Endothelial cell of umbilical vein (primary cell): ENCODE measurements at regions not wholly inside any gene's neighbourhood (a gene's known extent, or its start where the extent isn't known, plus 50 kb on each side); places are given as distances from the start of the nearest gene placed in this dataset.

Experiments
- BruUV-seq: library from RNA; stranded (reverse); fragments of 400-500 nt; replicated peaks from 2 replicates; lab custom pipeline; 2021; lab: Mats Ljungman, UMichigan
- CTCF ChIA-PET: fragments of 300-600, 350-600 bp; sonication (Branson Sonifier 250); formaldehyde crosslinking; loops from one replicate; lab custom pipeline; 2021; ENCODE audit warnings: antibody characterized with exemption, inconsistent platforms; lab: Charles Lee
- POLR2A ChIA-PET: fragments of 300-600, 350-600 bp; sonication (Branson Sonifier 250); formaldehyde crosslinking; loops from one replicate; lab custom pipeline; 2021; ENCODE audit warnings: antibody characterized with exemption, inconsistent platforms; lab: Charles Lee
- DNase-seq: peaks from one replicate; pipeline ENCODE4 v3.0.0-alpha.2; 2011; ENCODE audit warnings: low read depth, low spot score
- FAIRE-seq: peaks from 2 replicates; lab custom pipeline; 2011; peaks lifted over from hg19 to GRCh38; lab: Jason Lieb, UNC
- H2AFZ ChIP-seq: 2 replicates; pipeline ENCODE4 v1.6.0; 2012; ENCODE audit warnings: low read depth, low read length, control low read depth, inconsistent platforms
- H3K27ac ChIP-seq: 2 replicates; pipeline ENCODE4 v1.5.1; 2011; ENCODE audit warnings: low read depth, mild to moderate bottlenecking, control low read depth, low read length, moderate library complexity; ENCODE audit not compliant: insufficient read depth
- H3K27me3 ChIP-seq, 2 experiments: 2 replicates each; pipeline versions ENCODE4 v1.6.0 to v1.6.1; 2011; ENCODE audit warnings: low read length in 2 of 2, mixed read lengths in 1 of 2; ENCODE audit not compliant: control insufficient read depth in 2 of 2, insufficient read depth in 2 of 2
- H3K36me3 ChIP-seq, 2 experiments: 2 replicates in 1 of 2; 3 replicates in 1 of 2; pipeline ENCODE4 v1.5.1; 2011; ENCODE audit warnings: low read length in 2 of 2, mild to moderate bottlenecking in 1 of 2, moderate library complexity in 1 of 2; ENCODE audit not compliant: control insufficient read depth in 2 of 2, insufficient read depth in 2 of 2; ENCODE audit errors: extremely low read depth in 1 of 2
- H3K4me1 ChIP-seq: 3 replicates; pipeline ENCODE4 v1.5.1; 2011; ENCODE audit warnings: mild to moderate bottlenecking, low read length; ENCODE audit not compliant: control insufficient read depth, insufficient read depth; ENCODE audit errors: extremely low read depth
- H3K4me2 ChIP-seq: 2 replicates; pipeline ENCODE4 v1.6.1; 2011; ENCODE audit warnings: low read length, control low read depth, mixed read lengths; ENCODE audit not compliant: insufficient read depth
- H3K4me3 ChIP-seq, 3 experiments: fragments of 200-600 bp in 1 of 3; sonication (generic), shearing (Covaris generic) in 1 of 3; replicated peaks in 1 of 3; 2 replicates each; pipeline ENCODE4 v1.5.1; 2011 to 2016; ENCODE audit warnings: control low read depth in 3 of 3, low read length in 3 of 3, mild to moderate bottlenecking in 2 of 3, inconsistent platforms in 1 of 3, low read depth in 1 of 3, moderate library complexity in 1 of 3; ENCODE audit not compliant: insufficient read depth in 1 of 3
- H3K79me2 ChIP-seq: 2 replicates; pipeline ENCODE4 v1.6.0; 2012; ENCODE audit warnings: low read length, inconsistent platforms; ENCODE audit not compliant: control insufficient read depth, insufficient read depth
- H3K9ac ChIP-seq: replicated peaks from 2 replicates; pipeline ENCODE3; 2011; ENCODE audit warnings: low read length, control low read depth; ENCODE audit not compliant: insufficient read depth; ENCODE audit errors: extremely low read depth
- H3K9me1 ChIP-seq: replicated peaks from 3 replicates; pipeline ENCODE4 v1.6.0; 2011; ENCODE audit warnings: mild to moderate bottlenecking, low read length; ENCODE audit not compliant: control insufficient read depth, insufficient read depth; ENCODE audit errors: extremely low read depth
- H3K9me3 ChIP-seq: replicated peaks from 2 replicates; pipeline ENCODE4 v1.5.1; 2012; ENCODE audit warnings: low read length, inconsistent platforms; ENCODE audit not compliant: control insufficient read depth, insufficient read depth
- H4K20me1 ChIP-seq: replicated peaks from 2 replicates; pipeline ENCODE3; 2011; ENCODE audit warnings: mild to moderate bottlenecking, low read length; ENCODE audit not compliant: control insufficient read depth, insufficient read depth; ENCODE audit errors: extremely low read depth
- EZH2 ChIP-seq: IDR thresholded peaks from 2 replicates; pipeline ENCODE4 v1.6.1; 2012; ENCODE audit warnings: borderline replicate concordance, low read depth, mild to moderate bottlenecking, moderate library complexity, low read length, inconsistent platforms; ENCODE audit not compliant: severe bottlenecking
- GATA2 ChIP-seq: IDR thresholded peaks from 2 replicates; pipeline ENCODE4 v1.7.0; 2011; ENCODE audit warnings: low read depth, mild to moderate bottlenecking, moderate library complexity, mixed read lengths, low read length; ENCODE audit not compliant: insufficient read length, insufficient read depth
- JUN ChIP-seq: IDR thresholded peaks from 2 replicates; pipeline ENCODE4 v1.6.1; 2011; ENCODE audit warnings: borderline replicate concordance, low read depth; ENCODE audit not compliant: insufficient read length, insufficient read depth
- MYC ChIP-seq: IDR thresholded peaks from one replicate; pipeline ENCODE4 v1.6.1; 2011; ENCODE audit warnings: mild to moderate bottlenecking, low read depth, low read length
- POLR2A ChIP-seq: IDR thresholded peaks from 2 replicates; pipeline ENCODE4 v1.6.1; 2012; ENCODE audit warnings: low read depth, mild to moderate bottlenecking, control low read depth, low read length
- POLR2AphosphoS5 ChIP-seq: IDR thresholded peaks from 2 replicates; pipeline ENCODE4 v1.6.1; 2012; ENCODE audit warnings: low read depth, mild to moderate bottlenecking, control low read depth, low read length, moderate library complexity; ENCODE audit not compliant: insufficient read depth
- dilution Hi-C: fragments of 300-500 bp; cut with MboI; formaldehyde crosslinking; loops from one replicate; pipeline ENCODE4 v1.15.0; 2019; ENCODE audit warnings: low sequenced_read_pairs; ENCODE audit not compliant: extremely low pct_ligation_motif_present
- intact Hi-C: fragments of 100-400 bp; cut with micrococcal nuclease; formaldehyde crosslinking; loops from one replicate; pipeline ENCODE4 v1.10.0; 2022
- TF ChIP-seq, protein P1 (sequence below): IDR thresholded peaks from 2 replicates; pipeline ENCODE4 v1.6.1; 2011; ENCODE audit not compliant: insufficient read depth, insufficient read length
- TF ChIP-seq, protein P2 (sequence below), 2 donors: IDR thresholded peaks; 1 replicate in 1 of 2; 2 replicates in 1 of 2; pipeline ENCODE4 v1.5.1; 2011; ENCODE audit warnings: low read length in 2 of 2, mild to moderate bottlenecking in 2 of 2, moderate library complexity in 2 of 2, control low read depth in 1 of 2, inconsistent platforms in 1 of 2, low read depth in 1 of 2; ENCODE audit not compliant: insufficient read depth in 1 of 2; ENCODE audit errors: extremely low read depth in 1 of 2

DNA sequence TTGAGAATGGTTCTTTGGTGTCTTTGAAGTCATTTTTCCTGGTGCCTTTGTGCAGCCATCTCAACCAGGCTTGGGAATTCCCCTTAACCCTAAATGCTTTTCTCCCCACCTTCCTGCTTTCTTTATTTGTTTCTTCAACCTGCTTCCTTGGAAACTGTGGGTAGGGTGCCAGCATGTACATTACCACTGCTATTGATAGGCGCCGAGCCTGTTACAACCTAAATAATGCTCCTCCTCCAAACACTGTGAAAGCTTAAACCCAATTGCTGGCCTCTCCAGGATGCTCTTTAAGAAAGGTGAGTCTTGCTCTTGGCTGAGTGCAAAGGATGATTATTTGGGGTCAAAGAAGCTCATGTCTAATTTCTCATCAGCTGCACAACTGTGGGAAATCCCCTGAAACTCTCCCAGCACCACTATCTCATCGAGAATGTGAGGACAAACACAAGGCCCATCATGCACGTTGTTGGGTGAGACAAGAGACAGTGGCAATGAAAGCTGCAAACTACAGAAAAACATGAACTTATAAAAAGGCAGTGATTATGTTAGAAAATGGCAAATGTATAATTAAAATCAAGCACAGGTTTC, 285.5 kb upstream of the IGFBP3 start:
- intact Hi-C loops: no loop called here
- Histone ChIP-seq H3K4me2 (no peak overlapping the region), H3K9me1 (no peaks in the 10 kb centered on the region), H3K27ac (no peak overlapping the region), H3K9ac (no peak overlapping the region), H4K20me1 (no peaks in the 10 kb centered on the region), H2AFZ (no peak overlapping the region), H3K4me1 (no peaks in the 10 kb centered on the region), H3K36me3 (no peaks in the 10 kb centered on the region), H3K9me3 (no peaks in the 10 kb centered on the region), H3K79me2 (no peaks in the 10 kb centered on the region), H3K4me3 (no peak overlapping the region), H3K27me3 (no peaks in the 10 kb centered on the region)
- DNase-seq: no peak
- ChIA-PET CTCF (no interaction called here), POLR2A (no interaction called here)
- no peak for FAIRE-seq
- dilution Hi-C loops: no loop called here
- TF ChIP-seq MYC (no peak), EZH2 (no peak), JUN (no peak), GATA2 (no peak)
- TF ChIP-seq, protein P1, sequence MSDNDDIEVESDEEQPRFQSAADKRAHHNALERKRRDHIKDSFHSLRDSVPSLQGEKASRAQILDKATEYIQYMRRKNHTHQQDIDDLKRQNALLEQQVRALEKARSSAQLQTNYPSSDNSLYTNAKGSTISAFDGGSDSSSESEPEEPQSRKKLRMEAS: no peak
- BruUV-seq: no TSS peak

DNA sequence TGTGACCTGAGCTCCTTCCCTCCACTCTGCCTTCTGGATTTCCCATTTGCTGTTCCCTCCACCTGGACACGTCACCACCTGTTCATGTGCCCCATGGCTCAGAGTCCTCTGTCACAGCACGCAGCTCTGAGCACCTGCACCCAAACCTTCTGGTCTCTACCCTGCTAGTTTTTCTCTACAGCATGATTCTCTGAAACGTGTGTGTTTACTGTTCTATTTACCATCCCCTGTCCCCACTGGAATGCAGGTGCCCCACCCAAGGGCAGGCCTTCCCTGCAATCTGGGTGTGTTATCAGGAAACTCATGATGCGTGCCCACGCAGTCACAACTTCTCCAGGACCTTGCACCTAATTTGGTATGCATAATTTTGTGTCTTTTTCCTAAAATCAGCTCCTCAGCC, 284.4 kb upstream of the IGFBP3 start:
- Histone ChIP-seq H3K27ac (no peak overlapping the region), H3K4me1 (no peaks in the 10 kb centered on the region), H3K9me3 (no peaks in the 10 kb centered on the region), H3K4me2 (no peak overlapping the region), H3K27me3 (no peaks in the 10 kb centered on the region), H3K9ac (no peak overlapping the region), H4K20me1 (no peaks in the 10 kb centered on the region), H3K36me3 (no peaks in the 10 kb centered on the region), H2AFZ (no peak overlapping the region), H3K4me3 (no peak overlapping the region), H3K79me2 (no peaks in the 10 kb centered on the region), H3K9me1 (no peaks in the 10 kb centered on the region)
- no TSS peak for BruUV-seq
- ChIA-PET CTCF (no interaction called here), POLR2A (no interaction called here)
- intact Hi-C loops: no loop called here
- FAIRE-seq (no peak), DNase-seq (no peak)
- dilution Hi-C loops: no loop called here
- TF ChIP-seq EZH2: no peak
- TF ChIP-seq POLR2A: no peak
- TF ChIP-seq JUN: no peak
- TF ChIP-seq, protein P2, sequence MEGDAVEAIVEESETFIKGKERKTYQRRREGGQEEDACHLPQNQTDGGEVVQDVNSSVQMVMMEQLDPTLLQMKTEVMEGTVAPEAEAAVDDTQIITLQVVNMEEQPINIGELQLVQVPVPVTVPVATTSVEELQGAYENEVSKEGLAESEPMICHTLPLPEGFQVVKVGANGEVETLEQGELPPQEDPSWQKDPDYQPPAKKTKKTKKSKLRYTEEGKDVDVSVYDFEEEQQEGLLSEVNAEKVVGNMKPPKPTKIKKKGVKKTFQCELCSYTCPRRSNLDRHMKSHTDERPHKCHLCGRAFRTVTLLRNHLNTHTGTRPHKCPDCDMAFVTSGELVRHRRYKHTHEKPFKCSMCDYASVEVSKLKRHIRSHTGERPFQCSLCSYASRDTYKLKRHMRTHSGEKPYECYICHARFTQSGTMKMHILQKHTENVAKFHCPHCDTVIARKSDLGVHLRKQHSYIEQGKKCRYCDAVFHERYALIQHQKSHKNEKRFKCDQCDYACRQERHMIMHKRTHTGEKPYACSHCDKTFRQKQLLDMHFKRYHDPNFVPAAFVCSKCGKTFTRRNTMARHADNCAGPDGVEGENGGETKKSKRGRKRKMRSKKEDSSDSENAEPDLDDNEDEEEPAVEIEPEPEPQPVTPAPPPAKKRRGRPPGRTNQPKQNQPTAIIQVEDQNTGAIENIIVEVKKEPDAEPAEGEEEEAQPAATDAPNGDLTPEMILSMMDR (IDR thresholded peaks at IDR 0.05; ENCODE audit: extremely low read depth in 1 of 2, insufficient read depth in 1 of 2, low read depth in 1 of 2, low read length in 2 of 2): no peak
- no peak for TF ChIP-seq POLR2AphosphoS5
- no peak for TF ChIP-seq MYC
